Gastroesophageal sphincter (tissue), 3 donors: ENCODE measurements at regions not wholly inside any gene's neighbourhood (a gene's known extent, or its start where the extent isn't known, plus 50 kb on each side); places are given as distances from the start of the nearest gene placed in this dataset.

Source experiments
- CTCF ChIP-seq, 4 experiments: fragments of 200-600 bp in 2 of 4; fragments of 450-650 bp in 2 of 4; sonication (generic) in 1 of 4; IDR thresholded peaks; one replicate each; pipeline ENCODE4 v1.5.1; 2017 to 2019; ENCODE audit warnings: antibody characterized with exemption in 4 of 4, mild to moderate bottlenecking in 2 of 4, moderate library complexity in 2 of 4
- EP300 ChIP-seq: sonication (generic); formaldehyde crosslinking; IDR thresholded peaks from one replicate; pipeline ENCODE4 v1.6.1; 2017; ENCODE audit warnings: antibody characterized with exemption, mild to moderate bottlenecking
- POLR2A ChIP-seq, 2 donors: fragments of 450-650 bp; IDR thresholded peaks; one replicate each; pipeline ENCODE4 v1.6.1; 2017; ENCODE audit warnings: antibody characterized with exemption in 2 of 2, mild to moderate bottlenecking in 2 of 2, moderate library complexity in 1 of 2
- POLR2AphosphoS5 ChIP-seq: sonication (generic); formaldehyde crosslinking; IDR thresholded peaks from one replicate; pipeline ENCODE4 v1.6.1; 2017; ENCODE audit warnings: antibody characterized with exemption

GRCh38 chr7:22597844-22598243 is 97.9 kb upstream of the STEAP1B start:
- TF ChIP-seq CTCF (IDR thresholded peaks at IDR 0.05) (no peak), POLR2AphosphoS5 (no peak), POLR2A (IDR thresholded peaks at IDR 0.05) (no peak), EP300 (no peak)
